Liver (tissue), 3 donors: ENCODE measurements at regions not wholly inside any gene's neighbourhood (a gene's known extent, or its start where the extent isn't known, plus 50 kb on each side); places are given as distances from the start of the nearest gene placed in this dataset.

ENCODE experiments used
- CTCF ChIP-seq: fragments of 150-350 bp; IDR thresholded peaks from 2 replicates; pipeline ENCODE4 v1.5.1; 2017; ENCODE audit warnings: improper control_type of control experiment, low read depth, low read length; ENCODE audit not compliant: missing input control
- RAD21 ChIP-seq, 2 donors: IDR thresholded peaks; 2 replicates each; pipeline ENCODE4 v1.6.1; 2016; ENCODE audit warnings: antibody characterized with exemption in 2 of 2, mild to moderate bottlenecking in 2 of 2
- donor health status: healthy.
- donor health status: healthy.

DNA sequence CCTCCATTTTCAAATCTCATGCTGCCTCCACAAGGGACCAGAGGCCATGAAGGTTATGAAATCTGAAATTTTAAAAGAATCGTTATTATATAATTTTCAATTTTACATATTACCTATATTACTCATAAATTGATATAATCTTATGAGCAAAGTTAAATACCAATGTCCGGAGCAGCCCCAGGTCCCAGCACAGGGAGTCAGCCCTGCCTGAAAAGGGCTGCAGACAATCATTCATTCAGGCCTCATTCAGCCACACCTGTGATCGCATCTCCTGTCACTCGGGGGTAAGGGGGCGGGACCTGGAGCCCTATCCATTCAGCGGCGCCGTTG is 172.5 kb downstream of the AHSP start:
- no peak for TF ChIP-seq CTCF
- peak in 1 of 2 donors; percentile 14 for TF ChIP-seq RAD21 (IDR thresholded peaks at IDR 0.05)
